ENCODE measurements at regions not wholly inside any gene's neighbourhood (a gene's known extent, or its start where the extent isn't known, plus 50 kb on each side); places are given as distances from the start of the nearest gene placed in this dataset.
A peak's percentile ranks its signal among the peaks of the same experiment; 100 is the strongest.
"Not testable (repeated sequence)": the region's sequence is repeated elsewhere in the genome, so short reads cannot be mapped to it uniquely, and the experiment has no call there.

DNA sequence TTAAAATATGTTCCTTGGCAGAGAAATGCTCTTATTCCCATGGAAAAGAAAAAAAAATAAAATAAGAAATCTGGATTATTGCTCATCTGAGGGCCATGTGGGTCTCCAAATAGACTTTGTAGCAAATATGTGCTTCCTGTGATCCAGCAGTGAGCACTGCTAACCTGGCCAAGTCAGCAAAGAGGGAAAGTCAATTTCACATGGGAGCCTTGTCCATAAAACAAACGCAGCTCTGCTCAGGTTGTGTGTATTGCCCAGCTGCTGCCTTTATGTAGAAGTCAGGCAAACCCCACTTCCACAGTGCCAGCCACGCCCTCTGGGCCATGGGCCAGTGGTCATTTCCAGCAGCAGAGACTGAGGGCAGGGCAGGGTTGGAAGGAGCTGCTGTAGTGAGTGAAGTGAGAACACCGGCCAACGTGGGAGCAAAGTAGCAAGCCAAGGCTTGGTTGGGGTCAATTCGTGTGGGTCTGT lies 174.3 kb downstream of the LYPLAL1 start:
- DNase-seq (ENCODE audit: low read depth) = peak; percentile 8

DNA sequence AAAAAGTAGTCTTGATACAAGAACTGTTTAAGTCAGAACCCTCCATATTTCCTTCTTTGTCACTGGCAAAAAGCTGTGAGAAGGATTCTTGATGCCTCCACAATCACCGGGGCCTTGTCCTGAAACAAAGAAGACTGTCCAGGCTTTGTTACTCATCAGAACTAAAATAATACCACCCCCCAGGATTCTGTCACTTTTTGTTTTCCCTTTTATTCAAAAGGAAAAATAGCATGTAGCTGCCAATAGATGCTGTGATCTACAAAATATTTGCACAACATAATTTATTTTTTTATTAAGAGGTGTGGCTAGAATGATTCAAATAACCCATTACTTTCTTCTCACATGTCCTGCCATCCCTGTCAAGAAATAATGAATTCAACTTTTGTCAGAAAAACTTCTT lies 173.7 kb downstream of the LYPLAL1 start:
- peak; percentile 7 for DNase-seq (ENCODE audit: low read depth)

DNA sequence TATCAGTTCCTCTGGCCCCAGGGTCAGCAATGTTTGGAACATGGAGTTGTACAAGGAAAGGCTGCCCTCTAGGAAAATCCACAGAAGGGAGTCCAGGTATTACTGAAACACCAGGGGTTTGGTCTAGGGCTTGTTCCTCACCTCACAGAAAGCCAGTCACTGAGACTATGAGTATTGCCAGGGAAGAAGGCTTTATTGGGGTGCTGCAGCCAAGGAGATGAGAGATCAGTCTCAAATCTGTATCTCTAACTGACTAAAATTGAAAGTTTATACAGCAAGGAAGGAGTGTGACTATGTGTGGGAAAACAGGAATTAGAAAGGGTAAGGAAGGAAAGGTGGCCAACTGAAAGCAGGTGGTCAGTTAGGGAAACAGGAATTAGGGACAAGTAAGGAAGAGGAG lies 172.3 kb downstream of the LYPLAL1 start:
- no peak for DNase-seq (ENCODE audit: low read depth)

DNA sequence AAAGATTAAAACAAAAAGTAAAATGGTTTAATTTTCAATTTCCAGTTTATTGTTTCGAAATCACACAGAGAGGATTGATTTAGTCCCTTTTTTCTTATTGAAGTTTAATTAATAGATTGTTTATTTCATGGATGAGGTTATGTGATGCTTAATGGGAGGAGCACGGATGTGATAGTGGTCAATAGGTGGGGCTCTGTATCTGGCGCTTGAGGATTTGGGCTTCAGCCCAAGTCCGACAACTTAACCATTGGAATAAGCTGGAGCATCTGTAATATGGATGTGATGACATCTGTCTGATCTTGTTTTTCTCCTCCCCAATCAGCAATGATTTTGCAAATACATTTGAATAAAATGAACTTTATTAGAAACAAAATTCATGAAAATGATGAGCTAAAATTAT lies 169.2 kb downstream of the LYPLAL1 start:
- DNase-seq (ENCODE audit: low read depth) = no peak

DNA sequence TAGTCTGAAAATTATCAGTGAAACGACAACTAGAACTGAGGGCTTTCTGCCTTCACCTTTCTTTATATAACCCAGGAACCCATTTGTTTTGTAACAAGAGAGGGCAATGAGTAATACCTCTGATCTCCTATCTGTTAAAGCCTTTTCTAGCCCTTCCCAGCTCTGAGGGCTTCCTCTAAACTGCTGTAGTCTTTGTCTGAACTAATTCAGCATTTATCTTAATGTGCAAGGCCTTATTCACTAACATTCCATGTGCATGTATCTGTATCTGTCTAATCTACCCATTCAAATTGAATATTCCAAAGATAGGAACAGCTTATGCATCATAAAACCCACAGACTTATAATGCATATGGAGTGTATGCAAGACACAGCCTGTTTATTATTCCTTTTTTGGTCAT lies 167.1 kb downstream of the LYPLAL1 start:
- DNase-seq (ENCODE audit: low read depth) = peak; percentile 4

DNA sequence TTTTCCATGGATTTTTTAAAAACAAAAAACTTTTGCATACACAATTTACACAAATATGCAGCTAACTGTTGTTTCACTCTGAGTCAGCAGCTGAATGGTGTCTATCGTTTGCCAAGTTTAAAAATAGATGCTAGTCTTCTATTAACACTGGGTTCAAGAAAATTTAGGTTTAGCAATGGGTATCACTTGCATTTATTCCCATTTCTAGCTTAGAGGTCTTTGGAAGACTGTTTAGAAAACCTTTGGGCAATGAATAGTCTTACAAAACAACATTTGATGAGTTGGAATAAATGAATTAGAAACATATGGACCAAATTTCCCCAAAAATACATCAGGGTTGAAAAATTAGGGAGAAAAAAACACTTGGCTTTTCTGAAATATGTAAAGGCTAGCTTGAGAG lies 165.8 kb downstream of the LYPLAL1 start:
- peak; percentile 38 for DNase-seq (ENCODE audit: low read depth)

DNA sequence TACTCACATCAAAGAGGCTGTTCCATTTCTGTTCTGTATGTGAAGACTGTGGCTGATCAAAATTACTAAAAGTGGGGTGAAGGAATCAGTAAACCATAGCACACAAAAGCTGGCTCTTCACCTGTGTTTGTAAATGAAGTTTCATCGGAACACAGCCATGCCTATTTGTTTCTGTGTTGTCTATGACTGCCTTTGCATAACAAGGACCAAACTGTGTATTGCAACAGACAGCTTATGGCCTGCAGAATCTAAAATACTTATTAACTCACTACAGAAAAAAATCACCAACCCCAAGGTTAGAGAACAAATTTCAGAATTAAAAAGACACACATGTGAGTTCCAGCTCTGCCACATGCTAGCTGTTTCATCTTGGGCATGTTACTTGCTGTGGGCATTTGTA lies 163.9 kb downstream of the LYPLAL1 start:
- no peak for DNase-seq (ENCODE audit: low read depth)

DNA sequence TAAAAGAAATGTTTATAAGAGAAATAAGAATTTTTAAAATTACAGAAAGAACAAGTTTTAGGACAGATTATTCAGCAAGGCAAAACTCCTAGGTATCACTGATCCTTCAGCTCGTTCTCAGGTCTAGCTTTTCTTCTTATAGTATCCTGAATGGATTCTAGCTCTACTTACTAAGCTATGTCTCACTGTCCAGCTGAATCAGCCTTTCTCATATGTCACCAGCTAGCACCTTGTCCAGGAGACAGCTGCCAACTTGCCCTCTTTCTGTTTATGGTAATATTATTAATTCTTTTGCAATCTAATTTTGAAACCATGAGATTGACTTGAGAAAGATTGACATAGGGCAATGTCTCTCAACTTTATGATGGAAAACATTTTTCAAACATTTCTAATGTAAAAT lies 159.9 kb downstream of the LYPLAL1 start:
- DNase-seq (ENCODE audit: low read depth) = no peak

DNA sequence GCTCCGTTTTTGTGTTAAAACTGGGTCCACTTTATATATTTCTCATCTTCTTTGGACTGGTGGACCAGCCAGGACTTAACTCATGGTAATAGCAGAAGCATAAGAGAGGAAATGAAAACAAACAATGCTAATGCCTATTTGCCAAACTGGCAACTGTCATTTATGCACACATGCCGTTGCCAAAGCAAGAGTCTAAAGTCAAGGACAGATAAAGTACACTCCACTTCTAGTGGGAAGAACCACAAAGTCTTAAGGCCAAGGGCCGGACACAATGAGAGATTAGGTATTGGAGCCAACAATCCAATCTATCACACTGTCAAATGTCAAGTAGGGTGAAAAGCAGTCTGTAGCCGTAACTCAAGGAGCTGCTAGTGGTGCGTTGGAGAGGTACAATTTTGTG lies 157.7 kb downstream of the LYPLAL1 start:
- no peak for DNase-seq (ENCODE audit: low read depth)

DNA sequence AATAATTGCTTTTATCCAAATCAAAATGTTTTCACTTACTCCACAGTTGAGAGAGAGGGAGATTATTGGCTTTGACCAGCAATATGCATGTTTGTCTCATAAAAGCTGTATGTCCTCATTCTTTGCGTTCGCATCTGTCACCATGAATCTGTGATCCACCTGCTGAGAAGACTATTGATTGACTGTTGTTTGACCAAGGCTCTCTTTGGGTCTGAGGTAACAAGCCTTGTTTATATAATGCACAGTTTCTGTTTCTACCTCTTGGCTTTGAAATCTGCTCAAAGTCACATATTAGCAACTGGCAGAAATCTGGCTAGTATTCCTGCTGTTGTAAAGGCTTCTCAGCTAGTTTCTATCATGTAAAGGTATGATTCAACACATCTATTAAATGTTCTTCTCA lies 157.0 kb downstream of the LYPLAL1 start:
- DNase-seq (ENCODE audit: low read depth) = no peak

DNA sequence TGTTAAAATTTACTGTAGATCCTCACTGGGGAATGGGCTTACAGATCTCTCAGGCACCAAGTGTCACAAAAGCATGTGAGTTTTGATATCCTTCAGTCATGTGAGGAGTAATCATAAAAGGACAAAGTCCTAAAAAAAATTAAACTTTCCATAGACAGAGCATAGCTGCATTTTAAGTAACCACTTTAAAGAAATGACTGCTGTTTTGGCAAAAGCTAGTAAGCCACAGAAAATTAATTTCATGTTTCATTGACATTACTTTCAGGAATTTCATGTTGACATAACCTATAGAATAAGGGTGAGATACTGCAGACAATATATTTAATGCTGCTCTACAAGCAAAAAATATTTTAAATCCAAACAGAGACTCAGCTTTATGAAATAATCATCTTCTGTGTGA lies 156.3 kb downstream of the LYPLAL1 start:
- DNase-seq (ENCODE audit: low read depth) = no peak

DNA sequence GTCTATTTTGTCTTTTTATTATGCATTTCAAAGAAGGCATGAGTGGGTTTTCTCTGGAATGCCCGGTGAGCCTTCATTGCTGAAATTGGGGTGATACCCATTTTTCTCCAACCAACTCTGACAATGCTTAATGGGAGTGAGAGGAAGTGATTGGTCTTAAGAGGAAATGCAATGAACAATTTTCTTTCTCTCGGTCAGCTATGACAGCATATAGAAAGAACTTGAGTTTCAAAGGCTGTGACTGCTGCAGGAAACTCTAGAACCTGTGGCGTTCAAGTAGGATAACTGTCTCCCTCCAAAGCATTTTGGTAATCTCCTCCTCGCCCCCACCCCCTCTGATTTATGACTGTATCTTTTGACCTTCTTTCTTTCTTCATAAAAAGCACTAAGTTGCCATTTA lies 155.9 kb downstream of the LYPLAL1 start:
- DNase-seq (ENCODE audit: low read depth) = no peak

DNA sequence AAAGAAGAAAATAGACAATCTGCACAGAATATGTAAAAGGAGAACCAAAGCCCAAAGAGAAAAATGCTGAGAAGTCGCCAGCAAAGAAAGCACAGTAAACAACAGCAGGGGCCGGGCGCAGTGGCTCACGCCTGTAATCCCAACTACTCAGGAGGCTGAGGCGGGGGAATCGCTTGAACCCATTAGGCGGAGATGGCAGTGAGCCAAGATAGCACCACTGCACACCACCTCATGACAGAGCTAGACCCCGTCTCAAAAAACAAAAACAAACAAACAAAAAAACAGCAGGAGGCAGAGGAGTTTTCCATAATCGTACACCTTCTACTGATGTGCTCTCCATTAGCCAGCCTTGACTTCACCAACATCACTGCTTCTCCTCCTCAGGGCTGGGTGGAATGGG lies 153.2 kb downstream of the LYPLAL1 start:
- DNase-seq (ENCODE audit: low read depth) = no peak

DNA sequence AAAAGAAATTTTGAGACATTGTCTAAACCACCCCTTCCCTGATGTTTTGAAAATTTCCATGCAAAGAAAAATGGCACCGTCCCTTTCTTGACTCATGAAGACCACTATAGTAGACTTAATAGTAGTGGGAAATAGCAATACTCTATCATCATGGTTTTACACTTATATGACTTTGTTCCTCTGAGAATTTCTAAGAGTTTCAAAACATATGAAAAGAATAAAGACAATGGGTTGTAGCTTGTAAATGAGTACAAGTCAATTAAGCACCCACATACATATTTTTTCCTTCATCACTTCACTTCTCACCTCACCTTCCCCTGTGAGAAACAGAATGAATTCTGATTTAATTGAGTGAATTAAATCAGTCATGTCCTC lies 151.7 kb downstream of the LYPLAL1 start:
- no peak for DNase-seq (ENCODE audit: low read depth)

DNA sequence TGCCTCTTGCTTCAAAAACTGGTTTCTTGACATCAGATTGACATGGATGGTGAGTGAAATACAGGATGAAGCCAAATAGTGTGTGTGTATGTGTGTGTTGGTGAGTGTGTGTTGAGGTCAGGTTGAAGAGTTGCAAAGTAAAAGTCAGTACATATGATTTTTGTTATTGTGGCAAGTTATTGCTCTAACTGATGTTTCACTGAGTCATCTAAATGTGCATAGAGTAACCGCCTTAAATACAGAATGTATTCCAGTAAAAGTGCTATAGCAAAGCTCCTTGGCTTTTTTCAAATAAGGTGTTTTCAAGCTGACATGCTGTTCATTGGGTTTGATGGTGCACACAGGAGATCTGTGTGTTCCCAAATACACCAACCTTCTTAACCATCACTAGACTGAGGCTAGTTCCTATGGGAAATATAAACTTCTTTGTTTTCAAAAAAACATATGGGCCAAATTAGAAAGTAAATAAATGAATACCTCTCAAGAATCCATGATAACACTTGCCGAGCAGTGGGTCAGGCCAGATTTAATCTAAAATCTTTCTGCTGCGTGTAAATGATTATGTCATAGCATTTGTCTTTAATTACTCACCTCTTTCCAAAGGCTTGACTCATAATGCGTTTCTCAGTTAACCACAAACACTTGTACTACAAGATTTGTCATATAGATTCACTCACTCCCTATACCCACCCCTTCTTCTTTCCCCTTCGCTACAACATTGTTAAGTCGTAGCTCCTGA lies 151.1 kb downstream of the LYPLAL1 start:
- peak; percentile 77 for DNase-seq (ENCODE audit: low read depth)

DNA sequence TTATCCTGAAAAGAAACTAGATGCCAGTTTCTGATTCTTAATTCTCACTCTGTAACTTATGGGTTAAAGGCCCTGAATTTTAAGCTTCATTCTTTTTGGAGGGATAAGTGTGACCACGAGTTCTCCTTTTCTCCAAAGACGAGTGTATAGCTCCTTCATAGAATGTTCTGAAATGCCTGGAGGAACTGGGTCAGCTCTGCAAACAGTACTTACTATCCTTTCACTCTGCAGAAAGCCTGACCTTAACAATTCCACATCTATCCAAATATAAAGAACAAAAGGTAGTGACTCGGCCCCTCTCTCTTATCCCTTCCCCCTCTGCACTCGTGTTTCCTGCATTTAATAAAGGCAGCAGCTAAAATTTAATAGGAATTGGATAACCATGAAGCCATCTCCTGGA lies 150.5 kb downstream of the LYPLAL1 start:
- DNase-seq (ENCODE audit: low read depth) = no peak

DNA sequence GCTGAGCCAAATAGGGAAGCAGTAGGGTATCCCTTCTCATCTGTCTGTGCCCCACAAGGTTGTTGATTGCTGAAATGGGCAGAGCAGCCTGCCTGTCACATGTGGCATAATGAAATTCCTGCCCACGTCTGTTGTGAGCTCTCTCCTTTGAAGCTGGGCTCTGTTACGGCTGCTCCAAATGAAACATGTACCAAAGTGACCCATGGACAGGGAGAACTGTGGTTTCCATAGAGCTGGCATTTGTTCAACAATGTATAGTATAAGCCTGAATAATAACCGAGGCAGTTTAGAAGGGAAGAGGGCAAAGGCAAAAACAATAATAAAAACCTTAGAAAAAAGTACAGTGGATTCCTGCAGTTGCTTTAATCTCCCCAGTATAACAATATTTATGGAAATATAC lies 149.7 kb downstream of the LYPLAL1 start:
- DNase-seq (ENCODE audit: low read depth) = no peak

DNA sequence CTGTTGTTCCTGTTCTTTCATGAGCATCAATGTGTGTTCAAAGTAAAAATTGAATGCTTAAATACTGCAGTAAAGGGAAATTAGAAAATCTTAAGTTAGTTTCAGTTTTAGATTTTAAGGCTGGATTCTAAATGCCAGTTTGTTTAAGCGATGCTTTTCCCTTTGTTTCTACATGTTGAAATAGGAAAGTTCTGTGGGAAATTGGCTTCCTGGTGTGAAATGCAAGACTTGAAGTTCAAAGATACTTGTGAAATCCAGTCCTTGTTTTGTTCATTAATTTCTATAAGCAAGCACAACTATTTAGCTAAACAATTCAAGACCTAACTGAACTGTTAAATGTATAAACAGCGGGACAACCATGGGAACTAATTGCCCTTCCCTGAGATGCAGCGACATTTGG lies 149.1 kb downstream of the LYPLAL1 start:
- no peak for DNase-seq (ENCODE audit: low read depth)

DNA sequence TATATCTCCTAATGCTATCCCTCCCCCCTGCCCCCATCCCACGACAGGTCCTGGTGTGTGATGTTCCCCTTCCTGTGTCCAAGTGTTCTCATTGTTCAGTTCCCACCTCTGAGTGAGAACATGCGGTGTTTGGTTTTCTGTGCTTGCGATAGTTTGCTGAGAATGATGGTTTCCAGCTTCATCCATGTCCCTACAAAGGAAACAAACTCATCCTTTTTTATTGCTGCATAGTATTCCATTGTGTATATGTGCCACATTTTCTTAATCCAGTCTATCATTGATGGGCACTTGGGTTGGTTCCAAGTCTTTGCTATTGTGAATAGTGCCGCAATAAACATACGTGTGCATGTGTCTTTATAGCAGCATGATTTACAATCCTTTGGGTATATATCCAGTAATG lies 146.9 kb downstream of the LYPLAL1 start:
- not testable (repeated sequence) for DNase-seq (ENCODE audit: low read depth)

DNA sequence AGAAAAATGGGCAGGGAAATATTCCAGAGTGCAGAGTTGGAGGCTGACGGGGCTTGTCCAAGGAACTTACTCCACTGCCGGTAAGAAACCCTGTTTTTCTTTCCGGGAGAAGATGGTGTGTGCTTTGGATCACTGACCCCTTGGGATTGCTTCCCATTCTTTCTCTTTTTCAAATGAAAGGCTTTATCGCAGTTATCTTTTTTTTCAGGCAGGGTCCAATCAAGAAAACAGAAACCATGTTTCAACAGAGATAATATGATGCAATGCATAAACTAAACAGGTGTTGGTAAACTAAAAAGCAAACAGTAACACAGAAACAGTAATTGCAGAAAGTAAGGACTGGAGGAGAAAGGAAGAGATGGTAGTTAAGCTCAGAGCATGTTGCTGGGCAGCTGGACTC lies 145.1 kb downstream of the LYPLAL1 start:
- no peak for DNase-seq (ENCODE audit: low read depth)

DNA sequence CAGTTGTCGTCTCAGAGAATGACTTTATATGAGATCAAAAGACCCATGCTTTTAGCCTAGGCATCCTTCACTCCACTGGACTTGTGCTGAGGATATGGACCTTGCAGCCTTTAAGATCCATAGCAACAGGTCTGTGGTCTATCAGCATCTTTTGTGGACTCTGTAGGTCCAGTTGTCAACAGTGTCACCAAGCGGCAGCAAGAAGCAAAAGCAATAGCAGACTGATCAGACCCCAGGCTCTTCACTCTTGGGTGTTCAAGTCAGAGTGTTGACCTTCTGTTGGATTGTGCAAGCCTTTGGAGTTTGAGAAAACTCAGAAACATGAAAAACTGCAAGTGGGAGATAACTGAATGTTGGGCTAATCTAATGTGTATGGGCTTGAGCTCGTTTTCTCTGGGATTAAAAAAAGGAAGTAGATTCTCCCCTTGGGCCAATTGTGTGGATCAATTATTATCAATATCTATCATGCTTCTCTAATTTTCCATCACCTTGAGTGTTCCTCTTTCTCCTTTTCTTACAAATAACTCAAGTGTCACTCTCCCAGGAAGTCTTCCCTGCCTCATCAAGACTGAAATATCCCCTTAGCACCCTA lies 144.2 kb downstream of the LYPLAL1 start:
- DNase-seq (ENCODE audit: low read depth) = no peak

DNA sequence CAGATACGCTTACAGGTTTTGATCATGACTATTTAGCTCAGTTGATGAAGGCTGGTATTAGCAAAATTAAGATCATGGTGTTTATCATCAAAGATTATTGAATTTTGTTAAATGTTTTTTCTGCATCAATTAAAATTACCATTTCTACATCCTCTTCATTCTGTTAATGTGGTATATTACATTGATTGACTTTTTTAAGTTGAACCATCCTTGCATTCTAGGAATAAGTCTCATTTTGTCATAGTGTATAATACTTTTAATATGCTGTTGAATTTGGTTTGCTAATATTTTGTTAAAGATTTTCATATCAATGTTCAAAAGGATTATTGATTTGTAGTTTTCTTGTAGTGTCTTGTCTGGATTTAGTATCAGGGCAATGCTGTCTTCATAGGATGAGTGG lies 142.4 kb downstream of the LYPLAL1 start:
- DNase-seq (ENCODE audit: low read depth) = no peak

DNA sequence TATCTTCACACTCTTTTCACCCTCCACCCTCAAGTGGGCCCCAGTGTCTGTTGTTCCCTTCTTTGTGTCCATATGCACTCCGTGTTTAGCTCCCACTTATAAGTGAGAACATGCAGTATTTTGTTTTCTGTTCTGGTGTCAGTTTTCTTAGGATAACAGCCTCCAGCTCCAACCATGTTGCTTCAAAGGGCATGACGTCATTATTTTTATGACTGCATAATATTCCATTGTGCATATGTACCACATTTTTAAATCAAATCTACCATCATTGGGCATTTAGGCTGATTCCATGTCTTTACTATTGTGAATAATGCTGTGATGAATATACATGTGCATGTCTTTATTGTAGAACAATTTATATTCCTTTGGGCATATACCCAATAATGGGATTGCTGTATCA lies 140.3 kb downstream of the LYPLAL1 start:
- DNase-seq (ENCODE audit: low read depth) = no peak

DNA sequence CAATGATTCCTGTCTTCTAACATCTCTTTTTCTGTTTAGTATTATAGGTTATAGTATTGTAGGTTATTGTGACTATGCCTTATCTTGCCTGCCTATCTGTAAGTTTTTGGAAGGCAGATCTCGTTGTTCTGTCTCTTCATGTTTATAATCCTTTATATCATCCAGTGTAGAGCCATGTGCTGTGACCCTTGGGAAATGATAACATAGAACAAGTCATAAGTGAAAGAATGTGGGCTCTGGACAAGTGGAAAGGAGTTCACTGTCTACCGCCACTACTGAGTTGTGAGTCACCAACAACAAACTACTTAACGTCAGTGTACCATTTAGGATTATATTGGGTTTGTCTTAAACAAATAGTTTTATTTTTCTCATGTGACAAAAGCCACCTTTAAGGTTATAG lies 139.3 kb downstream of the LYPLAL1 start:
- DNase-seq (ENCODE audit: low read depth) = peak; percentile 69
